ENCODE measurements at regions not wholly inside any gene's neighbourhood (a gene's known extent, or its start where the extent isn't known, plus 50 kb on each side); places are given as distances from the start of the nearest gene placed in this dataset.

DNA sequence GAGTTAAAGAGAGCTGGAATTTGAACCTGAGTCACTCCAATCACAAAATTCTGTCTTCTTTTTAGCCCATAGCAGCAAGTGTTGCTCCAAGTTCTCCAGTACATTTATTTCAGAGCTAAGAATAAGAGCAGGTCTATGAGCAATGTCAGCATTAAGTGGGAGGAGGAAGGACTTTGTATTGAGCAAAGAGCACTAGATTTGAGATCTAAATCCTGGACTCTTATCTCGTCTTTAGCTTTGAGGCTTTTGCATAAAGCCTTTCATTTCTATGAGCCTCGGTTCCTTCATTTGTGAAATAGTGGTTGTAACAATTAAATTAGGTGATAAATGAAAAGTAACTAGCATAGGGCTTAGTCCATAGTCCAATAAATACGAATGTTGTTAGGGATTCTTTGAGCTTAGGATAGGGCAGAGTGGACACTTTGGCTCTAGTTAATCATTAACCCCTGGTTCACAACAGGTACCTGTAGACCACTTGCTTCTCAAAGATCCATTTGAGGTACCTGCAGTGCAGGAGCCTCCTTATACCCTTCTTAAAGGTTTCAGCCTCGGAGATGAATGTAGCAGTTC, 464.1 kb upstream of the KLF4 start:
- Histone ChIP-seq H3K36me3 (no peaks in the 10 kb centered on the region), H3K27me3 (no peaks in the 10 kb centered on the region), H3K4me3 (no peak overlapping the region), H3K9me3 (no peaks in the 10 kb centered on the region), H3K27ac (no peak overlapping the region), H3K4me1 (no peaks in the 10 kb centered on the region)
- 85 to 92% methylated on average over 4 of the region's 4 CpGs for WGBS, 2 donors
- no peak for DNase-seq
- intact Hi-C loops (cut with DNase I), result no loop called here
- no peak for TF ChIP-seq POLR2A (IDR thresholded peaks at IDR 0.05)
- TF ChIP-seq, protein P1, sequence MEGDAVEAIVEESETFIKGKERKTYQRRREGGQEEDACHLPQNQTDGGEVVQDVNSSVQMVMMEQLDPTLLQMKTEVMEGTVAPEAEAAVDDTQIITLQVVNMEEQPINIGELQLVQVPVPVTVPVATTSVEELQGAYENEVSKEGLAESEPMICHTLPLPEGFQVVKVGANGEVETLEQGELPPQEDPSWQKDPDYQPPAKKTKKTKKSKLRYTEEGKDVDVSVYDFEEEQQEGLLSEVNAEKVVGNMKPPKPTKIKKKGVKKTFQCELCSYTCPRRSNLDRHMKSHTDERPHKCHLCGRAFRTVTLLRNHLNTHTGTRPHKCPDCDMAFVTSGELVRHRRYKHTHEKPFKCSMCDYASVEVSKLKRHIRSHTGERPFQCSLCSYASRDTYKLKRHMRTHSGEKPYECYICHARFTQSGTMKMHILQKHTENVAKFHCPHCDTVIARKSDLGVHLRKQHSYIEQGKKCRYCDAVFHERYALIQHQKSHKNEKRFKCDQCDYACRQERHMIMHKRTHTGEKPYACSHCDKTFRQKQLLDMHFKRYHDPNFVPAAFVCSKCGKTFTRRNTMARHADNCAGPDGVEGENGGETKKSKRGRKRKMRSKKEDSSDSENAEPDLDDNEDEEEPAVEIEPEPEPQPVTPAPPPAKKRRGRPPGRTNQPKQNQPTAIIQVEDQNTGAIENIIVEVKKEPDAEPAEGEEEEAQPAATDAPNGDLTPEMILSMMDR (IDR thresholded peaks at IDR 0.05), result no peak

DNA sequence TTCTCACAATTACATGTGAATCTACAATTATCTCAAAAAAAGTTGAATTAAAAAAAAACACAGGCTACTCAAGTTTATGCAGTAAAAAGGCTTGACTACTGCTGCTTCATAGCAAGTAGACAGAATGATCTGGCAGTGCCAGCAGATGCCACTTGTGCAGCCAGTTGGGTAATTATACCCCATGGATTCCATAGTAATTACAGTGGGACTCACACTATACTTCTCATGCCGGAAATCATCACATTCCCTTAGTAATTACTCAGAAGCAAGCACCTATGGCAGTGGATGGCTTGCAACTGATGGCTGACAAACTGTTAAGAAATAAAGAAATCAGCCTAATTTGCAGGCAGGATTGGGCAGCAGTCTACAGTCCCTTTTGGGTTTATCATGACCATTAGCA, 463.2 kb upstream of the KLF4 start:
- intact Hi-C loops (cut with DNase I), result no loop called here
- Histone ChIP-seq H3K4me1 (no peaks in the 10 kb centered on the region), H3K9me3 (no peaks in the 10 kb centered on the region), H3K36me3 (no peaks in the 10 kb centered on the region), H3K4me3 (no peak overlapping the region), H3K27ac (no peak overlapping the region), H3K27me3 (no peaks in the 10 kb centered on the region)
- WGBS, 2 donors, result 89 to 90% methylated on average over 1 of the region's 1 CpG
- no peak for TF ChIP-seq POLR2A (IDR thresholded peaks at IDR 0.05)
- TF ChIP-seq, protein P1 (IDR thresholded peaks at IDR 0.05), result no peak
- DNase-seq, result no peak

DNA sequence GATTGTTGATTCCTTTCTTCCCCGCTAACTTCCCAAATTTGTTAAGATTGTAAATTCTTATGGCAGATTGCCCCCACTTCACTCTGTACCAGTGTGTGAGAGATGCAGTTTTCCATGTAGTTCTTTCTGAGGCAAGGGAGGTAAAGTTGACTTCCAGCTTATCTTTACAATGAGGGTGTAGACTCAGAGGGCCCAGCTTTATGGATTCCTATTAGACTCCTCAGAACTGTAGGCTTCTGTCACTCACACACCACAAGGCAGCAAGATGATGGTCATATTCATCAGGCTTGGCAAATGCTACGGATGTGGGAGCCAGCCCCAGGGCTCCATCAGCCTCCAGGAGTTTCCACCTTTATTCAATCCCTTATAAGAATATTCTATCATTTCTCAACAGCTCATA, 461.9 kb upstream of the KLF4 start:
- WGBS, 2 donors, result 88 to 89% methylated on average over 2 of the region's 2 CpGs
- DNase-seq, result no peak
- TF ChIP-seq, protein P1 (IDR thresholded peaks at IDR 0.05), result no peak
- TF ChIP-seq POLR2A (IDR thresholded peaks at IDR 0.05), result no peak

DNA sequence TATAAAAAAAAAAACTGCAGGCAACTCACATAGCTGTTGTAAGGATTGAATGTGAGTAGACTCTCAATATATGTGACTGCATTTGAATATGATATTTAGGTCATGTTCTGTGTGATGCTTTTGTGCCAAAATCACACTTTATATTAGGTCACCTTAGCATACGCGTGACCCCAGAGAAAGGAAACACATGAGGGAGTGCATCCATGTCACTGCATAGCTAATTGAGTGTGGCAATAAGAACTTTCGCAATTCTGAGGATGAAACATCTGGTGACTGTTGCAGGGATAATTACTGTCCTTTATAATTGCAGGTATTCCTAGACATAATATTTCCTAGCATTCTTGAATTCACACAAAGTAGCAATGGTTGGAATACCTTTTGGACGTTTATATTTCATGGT, 459.5 kb upstream of the KLF4 start:
- WGBS, 2 donors, result 76 to 78% methylated on average over 4 of the region's 4 CpGs

More for the DNA sequence above, 461.9 kb upstream of the KLF4 start:
- Histone ChIP-seq H3K4me1 (no peaks in the 10 kb centered on the region), H3K9me3 (no peaks in the 10 kb centered on the region), H3K27me3 (no peaks in the 10 kb centered on the region), H3K36me3 (no peaks in the 10 kb centered on the region), H3K27ac (no peak overlapping the region), H3K4me3 (no peak overlapping the region)
- intact Hi-C loops (cut with DNase I), result no loop called here

DNA sequence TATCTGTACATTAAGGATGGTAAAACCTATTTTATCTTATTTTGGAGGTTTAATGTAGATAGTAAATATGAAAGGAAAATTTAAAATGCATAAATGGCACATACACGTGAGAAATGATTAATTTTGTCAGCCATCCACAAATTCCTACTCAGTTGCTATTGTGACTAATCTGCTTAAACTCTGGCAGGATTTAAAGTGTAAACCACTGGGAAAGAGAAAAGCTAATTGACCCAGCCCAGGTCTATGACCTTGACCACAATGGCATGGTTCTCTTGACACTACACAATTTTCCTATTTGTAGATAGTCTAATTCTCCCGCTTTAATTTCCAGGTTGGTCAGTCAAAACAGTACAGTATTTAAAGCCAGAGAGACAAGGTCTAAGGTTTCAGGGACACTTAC, 459.0 kb upstream of the KLF4 start:
- intact Hi-C loops (cut with DNase I), result no loop called here
- H3K27ac ChIP-seq, result no peak overlapping the region

More for the DNA sequence above, 459.5 kb upstream of the KLF4 start:
- Histone ChIP-seq H3K27ac (no peak overlapping the region), H3K4me1 (no peaks in the 10 kb centered on the region), H3K36me3 (no peaks in the 10 kb centered on the region), H3K27me3 (no peaks in the 10 kb centered on the region), H3K4me3 (no peak overlapping the region), H3K9me3 (no peaks in the 10 kb centered on the region)
- intact Hi-C loops (cut with DNase I), result no loop called here
- TF ChIP-seq POLR2A (IDR thresholded peaks at IDR 0.05), result no peak
- TF ChIP-seq, protein P1 (IDR thresholded peaks at IDR 0.05), result no peak
- no peak for DNase-seq

More for the DNA sequence above, 459.0 kb upstream of the KLF4 start:
- Histone ChIP-seq H3K27me3 (no peaks in the 10 kb centered on the region), H3K9me3 (no peaks in the 10 kb centered on the region), H3K4me3 (no peak overlapping the region), H3K36me3 (no peaks in the 10 kb centered on the region), H3K4me1 (no peaks in the 10 kb centered on the region)
- TF ChIP-seq POLR2A (IDR thresholded peaks at IDR 0.05), result no peak
- TF ChIP-seq, protein P1 (IDR thresholded peaks at IDR 0.05), result no peak
- WGBS, 2 donors, result 60 to 67% methylated on average over 2 of the region's 2 CpGs
- DNase-seq, result no peak
